HEK293 (cell line): ENCODE measurements at regions not wholly inside any gene's neighbourhood (a gene's known extent, or its start where the extent isn't known, plus 50 kb on each side); places are given as distances from the start of the nearest gene placed in this dataset.

Experiments used
- MYNN ChIP-seq: fragments of 450-650 bp; formaldehyde crosslinking; IDR thresholded peaks from 2 replicates; pipeline ENCODE4 v1.5.1; 2016; ENCODE audit warnings: missing biosample characterization, missing genetic modification characterization, borderline replicate concordance
- PRDM1 ChIP-seq: fragments of 450-650 bp; formaldehyde crosslinking; IDR thresholded peaks from 2 replicates; pipeline ENCODE4; 2016; ENCODE audit warnings: missing biosample characterization, missing genetic modification characterization
- ZNF112 ChIP-seq: fragments of 450-650 bp; formaldehyde crosslinking; IDR thresholded peaks from 2 replicates; pipeline ENCODE4 v1.5.0; 2017; ENCODE audit warnings: missing biosample characterization, missing genetic modification characterization
- ZNF114 ChIP-seq: fragments of 450-650 bp; formaldehyde crosslinking; IDR thresholded peaks from 2 replicates; pipeline ENCODE4 v1.5.0; 2017; ENCODE audit warnings: missing biosample characterization, missing genetic modification characterization
- ZNF664 ChIP-seq: fragments of 450-650 bp; formaldehyde crosslinking; IDR thresholded peaks from 2 replicates; pipeline ENCODE4 v1.5.1; 2016; ENCODE audit warnings: missing biosample characterization, missing genetic modification characterization
- ZNF677 ChIP-seq: fragments of 450-650 bp; IDR thresholded peaks from 2 replicates; pipeline ENCODE4 v1.5.0; 2018; ENCODE audit warnings: missing biosample characterization, mild to moderate bottlenecking, missing genetic modification characterization, moderate library complexity
- TF ChIP-seq, protein P1 (sequence below): fragments of 450-650 bp; formaldehyde crosslinking; IDR thresholded peaks from 2 replicates; pipeline ENCODE4 v1.5.1; 2016; ENCODE audit warnings: missing biosample characterization, missing genetic modification characterization
- TF ChIP-seq, protein P2 (sequence below): fragments of 450-650 bp; formaldehyde crosslinking; IDR thresholded peaks from 2 replicates; pipeline ENCODE4 v1.5.1; 2016; ENCODE audit warnings: missing biosample characterization, missing genetic modification characterization, low read depth

DNA sequence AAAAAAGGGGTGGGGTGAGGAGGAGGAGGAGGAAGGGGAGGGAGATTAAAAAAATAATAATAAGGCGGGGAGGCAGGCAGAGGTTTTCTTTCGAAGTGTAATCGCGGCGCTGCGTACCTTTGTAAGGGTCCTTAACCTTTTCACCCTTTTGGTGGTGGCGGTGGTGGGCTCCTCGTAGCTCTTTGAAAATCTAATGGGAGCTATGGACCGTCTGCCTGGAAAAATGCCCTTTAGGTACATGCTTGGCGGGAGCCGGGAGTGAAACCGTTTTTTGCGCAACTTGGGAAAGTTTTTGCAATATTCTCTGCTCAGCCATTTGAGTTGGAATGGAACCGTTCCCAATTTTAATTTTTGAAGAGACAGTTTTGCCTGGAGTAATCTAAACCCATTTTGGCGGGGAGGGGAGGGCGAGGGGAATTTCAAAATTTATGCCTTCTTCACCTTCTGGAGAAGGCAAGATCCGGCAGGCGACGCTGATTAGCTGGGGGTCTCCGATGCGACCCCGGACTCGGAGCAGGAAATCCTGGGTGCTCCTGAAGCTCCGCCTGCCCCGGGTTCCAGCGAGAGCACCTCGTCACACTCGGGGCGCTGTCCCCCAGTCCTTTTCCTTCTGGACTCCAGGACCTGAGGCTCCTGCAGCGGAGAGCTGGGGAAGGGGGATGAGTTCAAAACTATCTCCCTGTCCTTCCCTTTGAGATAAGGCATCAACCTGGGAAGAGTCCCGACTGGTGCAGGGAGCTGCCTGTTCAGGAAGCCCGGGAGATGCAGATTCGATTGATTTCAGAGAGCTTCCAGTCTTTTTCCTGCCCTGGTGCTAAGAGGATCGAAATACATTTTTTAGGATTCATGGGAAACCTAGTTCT is 74.6 kb upstream of the TBX5 start:
- TF ChIP-seq ZNF664 (tag by site-specific recombination) (no peak), MYNN (tag by site-specific recombination) (no peak), ZNF114 (tag by site-specific recombination) (no peak), PRDM1 (tag by site-specific recombination) (no peak), ZNF112 (tag by site-specific recombination) (no peak), ZNF677 (no peak)
- TF ChIP-seq, protein P1, sequence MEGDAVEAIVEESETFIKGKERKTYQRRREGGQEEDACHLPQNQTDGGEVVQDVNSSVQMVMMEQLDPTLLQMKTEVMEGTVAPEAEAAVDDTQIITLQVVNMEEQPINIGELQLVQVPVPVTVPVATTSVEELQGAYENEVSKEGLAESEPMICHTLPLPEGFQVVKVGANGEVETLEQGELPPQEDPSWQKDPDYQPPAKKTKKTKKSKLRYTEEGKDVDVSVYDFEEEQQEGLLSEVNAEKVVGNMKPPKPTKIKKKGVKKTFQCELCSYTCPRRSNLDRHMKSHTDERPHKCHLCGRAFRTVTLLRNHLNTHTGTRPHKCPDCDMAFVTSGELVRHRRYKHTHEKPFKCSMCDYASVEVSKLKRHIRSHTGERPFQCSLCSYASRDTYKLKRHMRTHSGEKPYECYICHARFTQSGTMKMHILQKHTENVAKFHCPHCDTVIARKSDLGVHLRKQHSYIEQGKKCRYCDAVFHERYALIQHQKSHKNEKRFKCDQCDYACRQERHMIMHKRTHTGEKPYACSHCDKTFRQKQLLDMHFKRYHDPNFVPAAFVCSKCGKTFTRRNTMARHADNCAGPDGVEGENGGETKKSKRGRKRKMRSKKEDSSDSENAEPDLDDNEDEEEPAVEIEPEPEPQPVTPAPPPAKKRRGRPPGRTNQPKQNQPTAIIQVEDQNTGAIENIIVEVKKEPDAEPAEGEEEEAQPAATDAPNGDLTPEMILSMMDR (tag by site-specific recombination): no peak
- TF ChIP-seq, protein P2, sequence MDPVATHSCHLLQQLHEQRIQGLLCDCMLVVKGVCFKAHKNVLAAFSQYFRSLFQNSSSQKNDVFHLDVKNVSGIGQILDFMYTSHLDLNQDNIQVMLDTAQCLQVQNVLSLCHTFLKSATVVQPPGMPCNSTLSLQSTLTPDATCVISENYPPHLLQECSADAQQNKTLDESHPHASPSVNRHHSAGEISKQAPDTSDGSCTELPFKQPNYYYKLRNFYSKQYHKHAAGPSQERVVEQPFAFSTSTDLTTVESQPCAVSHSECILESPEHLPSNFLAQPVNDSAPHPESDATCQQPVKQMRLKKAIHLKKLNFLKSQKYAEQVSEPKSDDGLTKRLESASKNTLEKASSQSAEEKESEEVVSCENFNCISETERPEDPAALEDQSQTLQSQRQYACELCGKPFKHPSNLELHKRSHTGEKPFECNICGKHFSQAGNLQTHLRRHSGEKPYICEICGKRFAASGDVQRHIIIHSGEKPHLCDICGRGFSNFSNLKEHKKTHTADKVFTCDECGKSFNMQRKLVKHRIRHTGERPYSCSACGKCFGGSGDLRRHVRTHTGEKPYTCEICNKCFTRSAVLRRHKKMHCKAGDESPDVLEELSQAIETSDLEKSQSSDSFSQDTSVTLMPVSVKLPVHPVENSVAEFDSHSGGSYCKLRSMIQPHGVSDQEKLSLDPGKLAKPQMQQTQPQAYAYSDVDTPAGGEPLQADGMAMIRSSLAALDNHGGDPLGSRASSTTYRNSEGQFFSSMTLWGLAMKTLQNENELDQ (tag by site-specific recombination): no peak
